Spinal cord (tissue), 1 donor: ENCODE measurements at regions not wholly inside any gene's neighbourhood (a gene's known extent, or its start where the extent isn't known, plus 50 kb on each side); places are given as distances from the start of the nearest gene placed in this dataset. TPM values are rescaled to one million over a fixed set of nuclear protein-coding genes. Genes with fewer than 3 reads are reported as not detected.

ENCODE experiments used
- small RNA-seq: library from RNA; depleted of rRNA; stranded (forward); fragments of <200 nt; gene quantifications from one replicate; pipeline ENCODE3, GENCODE V24; 2014; ENCODE audit warnings: low replicate concordance

Small RNA genes lying in the stretch of these regions (small RNA-seq; reads per million reads assigned to genes)
- not detected for gene RPL38P3
